Endodermal cell (in vitro differentiated cells): ENCODE measurements at regions not wholly inside any gene's neighbourhood (a gene's known extent, or its start where the extent isn't known, plus 50 kb on each side); places are given as distances from the start of the nearest gene placed in this dataset.
"Not testable (repeated sequence)": the region's sequence is repeated elsewhere in the genome, so short reads cannot be mapped to it uniquely, and the experiment has no call there.

Experiments
- DNase-seq: peaks from one replicate; pipeline ENCODE4 v3.0.0-alpha.2; 2017
- H3K27ac ChIP-seq: 2 replicates; pipeline ENCODE4 v1.5.1; 2013; ENCODE audit warnings: mild to moderate bottlenecking, low read depth, low read length, moderate library complexity
- H3K27me3 ChIP-seq: 2 replicates; pipeline ENCODE4 v1.6.1; 2013; ENCODE audit warnings: mild to moderate bottlenecking, low read length, moderate library complexity; ENCODE audit not compliant: insufficient read depth, control insufficient read depth, poor library complexity, severe bottlenecking
- H3K36me3 ChIP-seq: 2 replicates; pipeline ENCODE4 v1.7.0; 2013; ENCODE audit warnings: mild to moderate bottlenecking, low read length, moderate library complexity; ENCODE audit not compliant: control insufficient read depth, insufficient read depth
- H3K4me1 ChIP-seq: one replicate; pipeline ENCODE4 v1.7.0; 2013; ENCODE audit warnings: low read length; ENCODE audit not compliant: control insufficient read depth, insufficient read depth
- H3K4me3 ChIP-seq: 2 replicates; pipeline ENCODE4 v1.5.1; 2013; ENCODE audit warnings: mild to moderate bottlenecking, low read length, moderate library complexity
- H3K9ac ChIP-seq: 2 replicates; pipeline ENCODE4 v1.6.1; 2013; ENCODE audit warnings: mild to moderate bottlenecking, low read length, moderate library complexity; ENCODE audit not compliant: poor library complexity, severe bottlenecking; ENCODE audit errors: extremely low read depth
- H3K9me3 ChIP-seq: 2 replicates; pipeline ENCODE4 v1.6.1; 2013; ENCODE audit warnings: mild to moderate bottlenecking, low read length, moderate library complexity; ENCODE audit not compliant: control insufficient read depth
- H3K27ac Mint-ChIP-seq: 2 replicates; pipeline ENCODE4 v1.8.0; 2020; ENCODE audit warnings: mixed read lengths
- H3K27me3 Mint-ChIP-seq: 2 replicates; pipeline ENCODE4 v1.8.0; 2021; ENCODE audit warnings: mild to moderate bottlenecking, mixed read lengths; ENCODE audit not compliant: insufficient read depth
- H3K36me3 Mint-ChIP-seq: 2 replicates; pipeline ENCODE4 v1.8.0; 2020; ENCODE audit warnings: low read depth, mixed read lengths
- H3K4me1 Mint-ChIP-seq: 2 replicates; pipeline ENCODE4 v1.8.0; 2020; ENCODE audit warnings: mixed read lengths
- H3K4me3 Mint-ChIP-seq: 2 replicates; pipeline ENCODE4 v1.8.0; 2020; ENCODE audit warnings: mild to moderate bottlenecking, moderate library complexity, mixed read lengths
- H3K9me3 Mint-ChIP-seq: 2 replicates; pipeline ENCODE4 v1.8.0; 2020; ENCODE audit warnings: mild to moderate bottlenecking, mixed read lengths
- WGBS, 2 experiments: methylation state at CpG; one replicate each; pipeline versions ENCODE4 v1.1.5 to v1.1.7; 2013; ENCODE audit warnings: missing lambda C conversion rate in 2 of 2, mixed read lengths in 1 of 2; ENCODE audit not compliant: insufficient coverage in 1 of 2, insufficient read length in 1 of 2; 5-methylcytosine and 5-hydroxymethylcytosine counted together
- TF ChIP-seq, protein P1 (sequence below): fragments of 200-600 bp; sonication (generic); conservative IDR thresholded peaks from 2 replicates; pipeline ENCODE4 v1.5.0; 2021; ENCODE audit warnings: antibody characterized with exemption, mild to moderate bottlenecking

- WGBS, 2 experiments, result 90 to 92% methylated on average over 5 to 7 of the region's 7 CpGs
- TF ChIP-seq, protein P1, sequence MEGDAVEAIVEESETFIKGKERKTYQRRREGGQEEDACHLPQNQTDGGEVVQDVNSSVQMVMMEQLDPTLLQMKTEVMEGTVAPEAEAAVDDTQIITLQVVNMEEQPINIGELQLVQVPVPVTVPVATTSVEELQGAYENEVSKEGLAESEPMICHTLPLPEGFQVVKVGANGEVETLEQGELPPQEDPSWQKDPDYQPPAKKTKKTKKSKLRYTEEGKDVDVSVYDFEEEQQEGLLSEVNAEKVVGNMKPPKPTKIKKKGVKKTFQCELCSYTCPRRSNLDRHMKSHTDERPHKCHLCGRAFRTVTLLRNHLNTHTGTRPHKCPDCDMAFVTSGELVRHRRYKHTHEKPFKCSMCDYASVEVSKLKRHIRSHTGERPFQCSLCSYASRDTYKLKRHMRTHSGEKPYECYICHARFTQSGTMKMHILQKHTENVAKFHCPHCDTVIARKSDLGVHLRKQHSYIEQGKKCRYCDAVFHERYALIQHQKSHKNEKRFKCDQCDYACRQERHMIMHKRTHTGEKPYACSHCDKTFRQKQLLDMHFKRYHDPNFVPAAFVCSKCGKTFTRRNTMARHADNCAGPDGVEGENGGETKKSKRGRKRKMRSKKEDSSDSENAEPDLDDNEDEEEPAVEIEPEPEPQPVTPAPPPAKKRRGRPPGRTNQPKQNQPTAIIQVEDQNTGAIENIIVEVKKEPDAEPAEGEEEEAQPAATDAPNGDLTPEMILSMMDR, result no peak
- H3K36me3 ChIP-seq, result no peaks in the 10 kb centered on the region
- no peaks in the 10 kb centered on the region for H3K4me1 ChIP-seq
- Mint-ChIP-seq H3K27me3 (no peaks in the 10 kb centered on the region), H3K27ac (no peak overlapping the region), H3K36me3 (no peaks in the 10 kb centered on the region), H3K4me3 (no peak overlapping the region), H3K9me3 (no peaks in the 10 kb centered on the region), H3K4me1 (peaks cover 6% of the 10 kb centered on the region)
- H3K9ac ChIP-seq, result no peak overlapping the region
- no peak for DNase-seq
- H3K9me3 ChIP-seq, result no peaks in the 10 kb centered on the region
- H3K27ac ChIP-seq, result no peak overlapping the region
- H3K27me3 ChIP-seq, result no peaks in the 10 kb centered on the region
- no peak overlapping the region for H3K4me3 ChIP-seq
Measured at GRCh38 chr2:182548031-182548950, 121.5 kb upstream of the PDE1A start.

- WGBS, 2 experiments, result 95 to 98% methylated on average over 3 to 4 of the region's 4 CpGs
- Histone ChIP-seq H3K4me3 (no peak overlapping the region), H3K9ac (no peak overlapping the region), H3K4me1 (no peaks in the 10 kb centered on the region), H3K9me3 (no peaks in the 10 kb centered on the region), H3K27me3 (no peaks in the 10 kb centered on the region), H3K27ac (no peak overlapping the region), H3K36me3 (no peaks in the 10 kb centered on the region)
- Mint-ChIP-seq H3K9me3 (no peaks in the 10 kb centered on the region), H3K4me3 (no peak overlapping the region), H3K27ac (no peak overlapping the region), H3K36me3 (no peaks in the 10 kb centered on the region), H3K27me3 (no peaks in the 10 kb centered on the region), H3K4me1 (peaks cover 6% of the 10 kb centered on the region)
- TF ChIP-seq, protein P1, result no peak
- no peak for DNase-seq
Measured at GRCh38 chr2:182550234-182550633, 123.4 kb upstream of the PDE1A start.

GRCh38 chr2:182552232-182552631 lies 125.4 kb upstream of the PDE1A start:
- H3K4me1 Mint-ChIP-seq, H3K27ac Mint-ChIP-seq, H3K9me3 Mint-ChIP-seq, DNase-seq, H3K9ac ChIP-seq, H3K27ac ChIP-seq, H3K9me3 ChIP-seq, H3K27me3 Mint-ChIP-seq, H3K36me3 Mint-ChIP-seq, H3K4me1 ChIP-seq, H3K36me3 ChIP-seq, H3K27me3 ChIP-seq, H3K4me3 ChIP-seq, H3K4me3 Mint-ChIP-seq: not testable (repeated sequence)
- WGBS, 2 experiments, result 90 to 100% methylated on average over 4 to 5 of the region's 5 CpGs

GRCh38 chr2:182552785-182553184 lies 125.9 kb upstream of the PDE1A start:
- H3K4me3 Mint-ChIP-seq, H3K36me3 Mint-ChIP-seq, H3K36me3 ChIP-seq, H3K4me1 ChIP-seq, DNase-seq, H3K9me3 ChIP-seq, H3K27me3 ChIP-seq, H3K27me3 Mint-ChIP-seq, H3K27ac ChIP-seq, H3K4me1 Mint-ChIP-seq, H3K9me3 Mint-ChIP-seq, H3K27ac Mint-ChIP-seq, H3K9ac ChIP-seq, H3K4me3 ChIP-seq: not testable (repeated sequence)
- 93 to 97% methylated on average over 10 to 16 of the region's 16 CpGs for WGBS, 2 experiments
